Adipocyte (in vitro differentiated cells): ENCODE measurements at regions not wholly inside any gene's neighbourhood (a gene's known extent, or its start where the extent isn't known, plus 50 kb on each side); places are given as distances from the start of the nearest gene placed in this dataset.

ENCODE experiments used
- DNase-seq: peaks from one replicate; pipeline ENCODE4 v3.0.0-alpha.2; 2015; ENCODE audit warnings: low read depth
- H3K27me3 ChIP-seq: replicated peaks from 2 replicates; pipeline ENCODE4 v1.7.0; 2013; ENCODE audit warnings: mild to moderate bottlenecking, low read length, moderate library complexity; ENCODE audit not compliant: control insufficient read depth, insufficient read depth
- H3K36me3 ChIP-seq: 2 replicates; pipeline ENCODE4 v1.7.0; 2013; ENCODE audit warnings: low read length, mild to moderate bottlenecking, moderate library complexity; ENCODE audit not compliant: control insufficient read depth, insufficient read depth, severe bottlenecking
- H3K4me1 ChIP-seq: 2 replicates; pipeline ENCODE4 v1.7.0; 2013; ENCODE audit warnings: mild to moderate bottlenecking, low read length, moderate library complexity; ENCODE audit not compliant: control insufficient read depth, insufficient read depth
- H3K4me3 ChIP-seq: 2 replicates; pipeline ENCODE4 v1.7.0; 2013; ENCODE audit warnings: mild to moderate bottlenecking, low read length, moderate library complexity
- H3K9ac ChIP-seq: 2 replicates; pipeline ENCODE4 v1.7.0; 2013; ENCODE audit warnings: mild to moderate bottlenecking, low read length, moderate library complexity
- H3K9me3 ChIP-seq: 2 replicates; pipeline ENCODE4 v1.7.0; 2013; ENCODE audit warnings: mild to moderate bottlenecking, low read length, moderate library complexity; ENCODE audit not compliant: control insufficient read depth

GRCh38 chr6:113271437-113271836 is 585.7 kb upstream of the MARCKS start:
- H3K9ac ChIP-seq: no peak overlapping the region
- peak overlapping the region; percentile 8 for H3K4me3 ChIP-seq
- peaks cover 4% of the 10 kb centered on the region for H3K4me1 ChIP-seq
- DNase-seq: peak; percentile 49
- no peaks in the 10 kb centered on the region for H3K27me3 ChIP-seq
- H3K36me3 ChIP-seq: no peaks in the 10 kb centered on the region
- peaks cover 42% of the 10 kb centered on the region for H3K9me3 ChIP-seq

- no peak overlapping the region for H3K4me3 ChIP-seq
- H3K27me3 ChIP-seq: no peaks in the 10 kb centered on the region
- no peak overlapping the region for H3K9ac ChIP-seq
- DNase-seq: no peak
- no peaks in the 10 kb centered on the region for H3K9me3 ChIP-seq
- H3K4me1 ChIP-seq: peaks cover 9% of the 10 kb centered on the region
- H3K36me3 ChIP-seq: no peaks in the 10 kb centered on the region
Observed at GRCh38 chr6:113276601-113277000, 580.5 kb upstream of the MARCKS start.

- H3K4me1 ChIP-seq: peaks cover 9% of the 10 kb centered on the region
- H3K27me3 ChIP-seq: no peaks in the 10 kb centered on the region
- H3K36me3 ChIP-seq: no peaks in the 10 kb centered on the region
- no peak overlapping the region for H3K9ac ChIP-seq
- DNase-seq: no peak
- H3K4me3 ChIP-seq: no peak overlapping the region
- no peaks in the 10 kb centered on the region for H3K9me3 ChIP-seq
Observed at GRCh38 chr6:113277111-113277510, 580.0 kb upstream of the MARCKS start.

- H3K9ac ChIP-seq: no peak overlapping the region
- peaks cover 9% of the 10 kb centered on the region for H3K4me1 ChIP-seq
- H3K9me3 ChIP-seq: peaks cover 4% of the 10 kb centered on the region
- H3K27me3 ChIP-seq: no peaks in the 10 kb centered on the region
- peak; percentile 42 for DNase-seq
- no peak overlapping the region for H3K4me3 ChIP-seq
- H3K36me3 ChIP-seq: no peaks in the 10 kb centered on the region
Observed at GRCh38 chr6:113281014-113281413, 576.1 kb upstream of the MARCKS start.

- Histone ChIP-seq H3K4me1 (peaks cover 9% of the 10 kb centered on the region), H3K9ac (no peak overlapping the region), H3K4me3 (no peak overlapping the region), H3K36me3 (no peaks in the 10 kb centered on the region), H3K27me3 (no peaks in the 10 kb centered on the region), H3K9me3 (peaks cover 8% of the 10 kb centered on the region)
- peak; percentile 40 for DNase-seq
Observed at GRCh38 chr6:113281431-113281830, 575.7 kb upstream of the MARCKS start.

- Histone ChIP-seq H3K27me3 (no peaks in the 10 kb centered on the region), H3K9me3 (peaks cover 10% of the 10 kb centered on the region), H3K4me1 (peaks cover 9% of the 10 kb centered on the region), H3K9ac (no peak overlapping the region), H3K36me3 (no peaks in the 10 kb centered on the region), H3K4me3 (no peak overlapping the region)
- DNase-seq: no peak
Observed at GRCh38 chr6:113287396-113287795, 569.7 kb upstream of the MARCKS start.

- Histone ChIP-seq H3K36me3 (no peaks in the 10 kb centered on the region), H3K4me1 (peaks cover 19% of the 10 kb centered on the region), H3K9ac (no peak overlapping the region), H3K4me3 (no peak overlapping the region), H3K9me3 (peaks cover 10% of the 10 kb centered on the region), H3K27me3 (no peaks in the 10 kb centered on the region)
- no peak for DNase-seq
Observed at GRCh38 chr6:113288409-113288808, 568.7 kb upstream of the MARCKS start.

GRCh38 chr6:113289166-113289565 is 568.0 kb upstream of the MARCKS start:
- Histone ChIP-seq H3K27me3 (no peaks in the 10 kb centered on the region), H3K36me3 (no peaks in the 10 kb centered on the region), H3K4me3 (no peak overlapping the region), H3K4me1 (peaks cover 23% of the 10 kb centered on the region), H3K9ac (no peak overlapping the region), H3K9me3 (peaks cover 10% of the 10 kb centered on the region)
- DNase-seq: no peak

- Histone ChIP-seq H3K9me3 (peaks cover 10% of the 10 kb centered on the region), H3K27me3 (no peaks in the 10 kb centered on the region), H3K9ac (no peak overlapping the region), H3K4me3 (no peak overlapping the region), H3K4me1 (peaks cover 23% of the 10 kb centered on the region), H3K36me3 (no peaks in the 10 kb centered on the region)
- no peak for DNase-seq
Observed at GRCh38 chr6:113290684-113291083, 566.5 kb upstream of the MARCKS start.

GRCh38 chr6:113291751-113292445 is 565.2 kb upstream of the MARCKS start:
- Histone ChIP-seq H3K4me3 (peak overlapping the region; percentile 28), H3K9ac (peak overlapping the region; percentile 57), H3K36me3 (no peaks in the 10 kb centered on the region), H3K9me3 (no peaks in the 10 kb centered on the region), H3K4me1 (peaks cover 23% of the 10 kb centered on the region), H3K27me3 (no peaks in the 10 kb centered on the region)
- DNase-seq: peak; percentile 12

- H3K27me3 ChIP-seq: no peaks in the 10 kb centered on the region
- peaks cover 23% of the 10 kb centered on the region for H3K4me1 ChIP-seq
- H3K36me3 ChIP-seq: no peaks in the 10 kb centered on the region
- peak; percentile 13 for DNase-seq
- H3K9ac ChIP-seq: peak overlapping the region; percentile 57
- H3K4me3 ChIP-seq: peak overlapping the region; percentile 28
- no peaks in the 10 kb centered on the region for H3K9me3 ChIP-seq
Observed at GRCh38 chr6:113292646-113293422, 564.3 kb upstream of the MARCKS start.
